Stomach (tissue), 4 donors: ENCODE measurements at regions not wholly inside any gene's neighbourhood (a gene's known extent, or its start where the extent isn't known, plus 50 kb on each side); places are given as distances from the start of the nearest gene placed in this dataset.

ENCODE experiments used
- POLR2A ChIP-seq, 4 donors: fragments of 450-650 bp; IDR thresholded peaks; one replicate each; pipeline ENCODE4 v1.6.1; 2016; ENCODE audit warnings: antibody characterized with exemption in 4 of 4, control low read depth in 2 of 4, mild to moderate bottlenecking in 1 of 4, moderate library complexity in 1 of 4
- TF ChIP-seq, protein P1 (sequence below), 7 experiments: fragments of 450-650 bp in 4 of 7; fragments of 200-600 bp in 3 of 7; sonication (generic) in 3 of 7; IDR thresholded peaks; one replicate each; pipeline ENCODE4 v1.5.1; 2016 to 2019; ENCODE audit warnings: antibody characterized with exemption in 7 of 7, control low read depth in 2 of 7, mild to moderate bottlenecking in 1 of 7

DNA sequence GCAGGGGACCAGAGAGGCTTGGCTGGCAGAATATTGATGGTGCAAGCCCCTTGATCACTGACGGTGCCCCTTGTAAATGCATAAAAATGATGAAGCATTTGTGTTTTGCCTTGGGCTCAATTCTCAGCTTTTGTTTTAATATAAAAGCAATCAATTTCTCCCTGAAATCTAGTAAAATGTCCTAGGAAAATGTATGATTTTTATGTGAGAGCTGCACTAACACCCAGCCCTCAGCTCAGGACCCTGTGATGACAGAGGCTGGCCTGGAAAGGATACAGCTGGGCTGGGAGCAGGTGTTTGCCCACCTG is 84.7 kb upstream of the PHACTR3 start:
- TF ChIP-seq, protein P1, sequence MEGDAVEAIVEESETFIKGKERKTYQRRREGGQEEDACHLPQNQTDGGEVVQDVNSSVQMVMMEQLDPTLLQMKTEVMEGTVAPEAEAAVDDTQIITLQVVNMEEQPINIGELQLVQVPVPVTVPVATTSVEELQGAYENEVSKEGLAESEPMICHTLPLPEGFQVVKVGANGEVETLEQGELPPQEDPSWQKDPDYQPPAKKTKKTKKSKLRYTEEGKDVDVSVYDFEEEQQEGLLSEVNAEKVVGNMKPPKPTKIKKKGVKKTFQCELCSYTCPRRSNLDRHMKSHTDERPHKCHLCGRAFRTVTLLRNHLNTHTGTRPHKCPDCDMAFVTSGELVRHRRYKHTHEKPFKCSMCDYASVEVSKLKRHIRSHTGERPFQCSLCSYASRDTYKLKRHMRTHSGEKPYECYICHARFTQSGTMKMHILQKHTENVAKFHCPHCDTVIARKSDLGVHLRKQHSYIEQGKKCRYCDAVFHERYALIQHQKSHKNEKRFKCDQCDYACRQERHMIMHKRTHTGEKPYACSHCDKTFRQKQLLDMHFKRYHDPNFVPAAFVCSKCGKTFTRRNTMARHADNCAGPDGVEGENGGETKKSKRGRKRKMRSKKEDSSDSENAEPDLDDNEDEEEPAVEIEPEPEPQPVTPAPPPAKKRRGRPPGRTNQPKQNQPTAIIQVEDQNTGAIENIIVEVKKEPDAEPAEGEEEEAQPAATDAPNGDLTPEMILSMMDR (IDR thresholded peaks at IDR 0.05) = no peak
- TF ChIP-seq POLR2A (IDR thresholded peaks at IDR 0.05) = no peak
